ENCODE measurements at regions not wholly inside any gene's neighbourhood (a gene's known extent, or its start where the extent isn't known, plus 50 kb on each side); places are given as distances from the start of the nearest gene placed in this dataset.

DNA sequence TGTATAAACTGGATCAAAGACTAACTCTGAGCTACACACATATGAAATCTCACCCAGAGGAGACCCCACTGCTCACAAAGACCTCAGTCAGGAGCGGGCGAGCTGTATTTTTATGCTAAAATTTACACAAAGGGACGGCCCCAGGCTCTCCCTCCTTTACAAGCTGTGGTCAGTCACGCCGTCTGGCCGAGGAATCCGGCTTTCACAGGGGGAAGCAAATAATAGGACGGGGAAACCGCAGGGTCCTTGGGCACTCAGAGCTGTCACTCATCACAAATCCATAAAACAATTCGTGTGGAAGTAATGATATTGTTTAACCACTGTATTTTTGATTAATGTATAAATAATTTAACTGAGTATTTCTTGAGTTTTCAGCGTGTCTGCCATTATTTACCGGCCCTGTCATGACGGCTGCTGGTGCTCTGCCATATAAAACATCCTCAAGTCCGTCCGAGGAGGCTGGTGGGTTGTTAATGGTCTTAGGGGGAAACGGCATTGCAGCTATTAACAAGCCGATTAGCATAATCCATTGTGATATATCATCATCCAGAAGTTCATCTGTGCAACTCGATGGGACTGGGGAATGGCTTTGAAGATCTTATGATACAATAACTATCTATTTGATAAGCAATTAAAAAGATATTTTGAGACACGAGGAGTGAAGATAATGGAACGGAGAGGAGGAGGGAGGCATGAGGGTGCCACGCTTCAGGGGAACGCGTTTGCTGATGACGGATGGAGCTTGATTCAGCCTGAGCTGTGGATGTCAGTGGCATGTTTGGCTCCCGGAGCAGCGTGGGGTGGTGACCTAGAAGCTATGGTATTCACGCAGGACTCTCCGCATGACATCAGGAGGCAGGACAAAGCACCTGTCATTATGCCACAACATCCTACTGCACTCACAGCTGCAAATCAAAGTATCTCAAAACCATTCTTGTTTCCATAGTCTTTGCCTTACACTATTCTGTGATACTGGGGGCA lies 150.9 kb downstream of the SHOX start:
- Histone ChIP-seq H3K4me1 (no peaks in the 10 kb centered on the region), H3K9me3 (peaks cover 0 to 3% (median 0%) of the 10 kb centered on the region in 11 donors), H3K27me3 (peaks cover 0 to 7% (median 0%) of the 10 kb centered on the region in 7 donors), H3K4me3 (no peak overlapping the region), H3K27ac (no peak overlapping the region), H3K36me3 (no peaks in the 10 kb centered on the region)
- intact Hi-C loops (cut with DNase I): no loop called here
- ATAC-seq (no peak), DNase-seq (no peak)
- WGBS, 2 donors: 27 to 33% methylated on average over 28 of the region's 28 CpGs
- TF ChIP-seq, protein P1, sequence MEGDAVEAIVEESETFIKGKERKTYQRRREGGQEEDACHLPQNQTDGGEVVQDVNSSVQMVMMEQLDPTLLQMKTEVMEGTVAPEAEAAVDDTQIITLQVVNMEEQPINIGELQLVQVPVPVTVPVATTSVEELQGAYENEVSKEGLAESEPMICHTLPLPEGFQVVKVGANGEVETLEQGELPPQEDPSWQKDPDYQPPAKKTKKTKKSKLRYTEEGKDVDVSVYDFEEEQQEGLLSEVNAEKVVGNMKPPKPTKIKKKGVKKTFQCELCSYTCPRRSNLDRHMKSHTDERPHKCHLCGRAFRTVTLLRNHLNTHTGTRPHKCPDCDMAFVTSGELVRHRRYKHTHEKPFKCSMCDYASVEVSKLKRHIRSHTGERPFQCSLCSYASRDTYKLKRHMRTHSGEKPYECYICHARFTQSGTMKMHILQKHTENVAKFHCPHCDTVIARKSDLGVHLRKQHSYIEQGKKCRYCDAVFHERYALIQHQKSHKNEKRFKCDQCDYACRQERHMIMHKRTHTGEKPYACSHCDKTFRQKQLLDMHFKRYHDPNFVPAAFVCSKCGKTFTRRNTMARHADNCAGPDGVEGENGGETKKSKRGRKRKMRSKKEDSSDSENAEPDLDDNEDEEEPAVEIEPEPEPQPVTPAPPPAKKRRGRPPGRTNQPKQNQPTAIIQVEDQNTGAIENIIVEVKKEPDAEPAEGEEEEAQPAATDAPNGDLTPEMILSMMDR (IDR thresholded peaks at IDR 0.05): no peak

DNA sequence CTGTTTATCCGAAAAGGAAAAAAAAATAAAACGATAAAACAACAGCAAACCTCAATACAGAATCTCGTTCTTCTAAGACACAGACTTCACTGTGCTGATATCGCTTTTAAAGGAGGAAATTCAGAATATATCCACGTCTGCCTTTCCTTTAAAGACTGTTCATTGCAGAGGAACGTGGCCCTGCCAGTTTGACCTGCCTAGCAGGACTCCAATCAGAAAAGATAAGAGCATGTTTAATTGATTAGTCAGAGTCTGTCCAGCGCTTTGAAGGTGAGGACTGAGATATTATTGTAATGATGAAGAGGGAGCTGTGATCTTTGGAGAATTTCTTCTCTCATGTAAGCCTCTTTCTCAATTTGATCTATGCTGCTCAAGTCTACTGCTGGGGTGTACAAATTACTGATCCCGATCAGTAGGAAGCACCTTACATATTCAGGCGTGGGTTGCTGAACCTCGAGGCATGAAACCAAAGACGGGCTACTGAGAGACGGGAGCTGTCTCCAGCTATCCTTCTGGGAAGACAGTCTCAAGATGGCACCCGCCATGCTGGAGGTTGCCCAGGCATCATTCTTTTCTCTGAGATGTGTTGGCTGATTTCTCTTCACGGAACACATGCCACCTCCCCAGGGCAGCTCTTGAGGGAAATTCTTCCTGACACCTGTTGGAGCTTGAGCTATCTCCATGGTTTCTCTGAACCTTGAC lies 146.1 kb downstream of the SHOX start:
- Histone ChIP-seq H3K36me3 (no peaks in the 10 kb centered on the region), H3K4me3 (no peak overlapping the region), H3K27me3 (no peaks in the 10 kb centered on the region), H3K4me1 (no peaks in the 10 kb centered on the region), H3K27ac (no peak overlapping the region), H3K9me3 (peaks cover 0 to 8% (median 0%) of the 10 kb centered on the region in 11 donors)
- ATAC-seq: no peak
- 64% methylated on average over 14 of the region's 14 CpGs for WGBS, 2 donors
- intact Hi-C loops (cut with DNase I): loop anchor here in 1 of 10 donors (10.0 kb wide), 1 partner anchor 322 kb away; no protein-coding TSS in a partner anchor
- TF ChIP-seq, protein P1 (IDR thresholded peaks at IDR 0.05): no peak
- DNase-seq: no peak

DNA sequence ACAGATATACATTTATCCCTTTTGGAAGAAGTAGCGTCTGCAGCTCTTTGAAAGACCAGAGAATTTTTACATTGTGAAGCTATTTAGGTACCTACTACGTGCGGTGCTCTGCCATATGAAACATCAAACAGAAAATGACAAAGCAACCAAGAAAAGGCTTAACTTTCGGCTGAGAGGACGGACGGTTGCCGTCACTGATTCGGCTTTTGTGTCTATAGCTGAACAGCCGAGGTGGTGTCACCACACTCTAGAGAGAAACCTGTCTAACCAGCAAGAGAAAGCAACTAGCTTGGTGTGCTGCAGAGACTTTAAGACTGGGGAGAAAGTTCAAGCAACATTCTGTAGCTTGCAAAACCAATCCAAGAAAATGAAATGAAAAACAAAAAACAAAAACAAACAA lies 145.5 kb downstream of the SHOX start:
- ATAC-seq (no peak), DNase-seq (no peak)
- Histone ChIP-seq H3K4me3 (no peak overlapping the region), H3K4me1 (no peaks in the 10 kb centered on the region), H3K9me3 (peaks cover 0 to 8% (median 0%) of the 10 kb centered on the region in 11 donors), H3K36me3 (no peaks in the 10 kb centered on the region), H3K27ac (no peak overlapping the region), H3K27me3 (no peaks in the 10 kb centered on the region)
- TF ChIP-seq, protein P1 (IDR thresholded peaks at IDR 0.05): no peak
- 71 to 82% methylated on average over 9 of the region's 9 CpGs for WGBS, 2 donors
- intact Hi-C loops (cut with DNase I): loop anchor here in 1 of 10 donors (10.0 kb wide), 1 partner anchor 321 kb away; no protein-coding TSS in a partner anchor

DNA sequence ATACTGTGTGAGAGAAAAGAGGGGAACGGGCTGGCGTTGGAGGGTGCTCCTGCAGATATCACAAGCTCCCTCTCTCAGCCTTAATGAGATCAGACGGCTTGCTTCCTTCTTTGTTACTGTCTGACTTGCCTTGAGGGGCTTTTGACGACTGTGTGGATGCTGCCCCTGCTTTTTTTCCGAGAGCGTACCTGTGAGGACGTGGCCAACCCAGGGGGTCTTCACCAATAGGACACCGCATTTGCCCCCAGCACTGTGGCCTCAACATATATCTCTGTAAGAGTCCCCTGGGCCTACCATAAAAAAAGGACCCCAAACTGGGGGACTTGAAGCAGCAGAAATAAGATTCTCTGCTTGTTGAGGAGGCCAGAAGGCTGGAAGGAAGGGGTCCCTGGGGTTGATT lies 143.9 kb downstream of the SHOX start:
- TF ChIP-seq, protein P1 (IDR thresholded peaks at IDR 0.05): no peak
- no peaks in the 10 kb centered on the region for H3K4me1 ChIP-seq
- peaks cover 0 to 8% (median 0%) of the 10 kb centered on the region in 11 donors for H3K9me3 ChIP-seq
- intact Hi-C loops (cut with DNase I): loop anchor here in 1 of 10 donors (10.0 kb wide), 1 partner anchor 320 kb away; no protein-coding TSS in a partner anchor
- H3K27me3 ChIP-seq: no peaks in the 10 kb centered on the region
- H3K4me3 ChIP-seq: no peak overlapping the region
- no peaks in the 10 kb centered on the region for H3K36me3 ChIP-seq
- ATAC-seq (no peak), DNase-seq (no peak)
- 65 to 69% methylated on average over 8 of the region's 8 CpGs for WGBS, 2 donors
- H3K27ac ChIP-seq: no peak overlapping the region
